Jurkat, Clone E6-1 (cell line): ENCODE measurements at regions not wholly inside any gene's neighbourhood (a gene's known extent, or its start where the extent isn't known, plus 50 kb on each side); places are given as distances from the start of the nearest gene placed in this dataset.

Experiments used
- DNase-seq: peaks from one replicate; pipeline ENCODE4 v3.0.0-alpha.2; 2011; ENCODE audit warnings: low read depth, low spot score
- H3K4me3 ChIP-seq: 2 replicates; pipeline ENCODE4 v1.5.1; 2011; ENCODE audit warnings: mild to moderate bottlenecking, low read length, control low read depth, moderate library complexity

GRCh38 chr18:25735459-25735858, 355.0 kb downstream of the SS18 start:
- H3K4me3 ChIP-seq = no peak overlapping the region
- DNase-seq = no peak

- H3K4me3 ChIP-seq = no peak overlapping the region
- DNase-seq = no peak
These were observed 356.1 kb downstream of the SS18 start for GRCh38 chr18:25734336-25734735.

GRCh38 chr18:25732862-25733261, 357.6 kb downstream of the SS18 start:
- DNase-seq = no peak
- no peak overlapping the region for H3K4me3 ChIP-seq

GRCh38 chr18:25729072-25729471, 361.3 kb downstream of the SS18 start:
- H3K4me3 ChIP-seq = no peak overlapping the region
- no peak for DNase-seq

GRCh38 chr18:25727281-25727985, 363.0 kb downstream of the SS18 start:
- H3K4me3 ChIP-seq = no peak overlapping the region
- no peak for DNase-seq

GRCh38 chr18:25726298-25726697, 364.1 kb downstream of the SS18 start:
- no peak for DNase-seq
- H3K4me3 ChIP-seq = no peak overlapping the region

GRCh38 chr18:25725501-25725900, 364.9 kb downstream of the SS18 start:
- no peak for DNase-seq
- H3K4me3 ChIP-seq = no peak overlapping the region

GRCh38 chr18:25724997-25725396, 365.4 kb downstream of the SS18 start:
- DNase-seq = no peak
- no peak overlapping the region for H3K4me3 ChIP-seq

GRCh38 chr18:25724121-25724520, 366.3 kb downstream of the SS18 start:
- no peak overlapping the region for H3K4me3 ChIP-seq
- DNase-seq = no peak

- DNase-seq = no peak
- H3K4me3 ChIP-seq = no peak overlapping the region
These were observed 361.1 kb upstream of the ZNF521 start for GRCh38 chr18:25713103-25713502.

- no peak for DNase-seq
- H3K4me3 ChIP-seq = no peak overlapping the region
These were observed 359.0 kb upstream of the ZNF521 start for GRCh38 chr18:25710981-25711380.

- DNase-seq = no peak
- H3K4me3 ChIP-seq = no peak overlapping the region
These were observed 353.7 kb upstream of the ZNF521 start for GRCh38 chr18:25705650-25706049.

- no peak overlapping the region for H3K4me3 ChIP-seq
- no peak for DNase-seq
These were observed 352.5 kb upstream of the ZNF521 start for GRCh38 chr18:25704494-25704893.

- DNase-seq = no peak
- H3K4me3 ChIP-seq = no peak overlapping the region
These were observed 352.1 kb upstream of the ZNF521 start for GRCh38 chr18:25704071-25704470.

GRCh38 chr18:25701821-25702220, 349.9 kb upstream of the ZNF521 start:
- no peak for DNase-seq

GRCh38 chr18:25686960-25687500, 335.1 kb upstream of the ZNF521 start:
- no peak for DNase-seq
- no peak overlapping the region for H3K4me3 ChIP-seq

More at GRCh38 chr18:25701821-25702220, 349.9 kb upstream of the ZNF521 start:
- no peak overlapping the region for H3K4me3 ChIP-seq

GRCh38 chr18:25685088-25685487, 333.1 kb upstream of the ZNF521 start:
- DNase-seq = no peak
- H3K4me3 ChIP-seq = no peak overlapping the region

- no peak overlapping the region for H3K4me3 ChIP-seq
- no peak for DNase-seq
These were observed 327.5 kb upstream of the ZNF521 start for GRCh38 chr18:25679491-25679890.

GRCh38 chr18:25678221-25678620, 326.3 kb upstream of the ZNF521 start:
- H3K4me3 ChIP-seq = no peak overlapping the region
- no peak for DNase-seq

- no peak for DNase-seq
- H3K4me3 ChIP-seq = no peak overlapping the region
These were observed 323.3 kb upstream of the ZNF521 start for GRCh38 chr18:25675123-25675850.
